H1 (cell line): ENCODE measurements at regions not wholly inside any gene's neighbourhood (a gene's known extent, or its start where the extent isn't known, plus 50 kb on each side); places are given as distances from the start of the nearest gene placed in this dataset.

ENCODE experiments used
- CTCF ChIA-PET: fragments of 300-600 bp; sonication (Branson Sonifier 250); formaldehyde crosslinking; loops from one replicate; lab custom pipeline; 2021; ENCODE audit not compliant: partially characterized antibody; lab: Charles Lee
- POLR2A ChIA-PET: fragments of 300-600 bp; sonication (Branson Sonifier 250); formaldehyde crosslinking; loops from one replicate; lab custom pipeline; 2021; ENCODE audit warnings: inconsistent platforms; ENCODE audit not compliant: partially characterized antibody; lab: Charles Lee
- DNase-seq, 2 experiments: peaks; one replicate each; pipeline versions ENCODE4 v3.0.0 to v3.0.0-alpha.2; 2010 to 2022; ENCODE audit warnings: low spot score in 2 of 2, low read depth in 1 of 2, mixed read lengths in 1 of 2
- FAIRE-seq: peaks from 2 replicates; lab custom pipeline; 2011; peaks lifted over from hg19 to GRCh38; lab: Jason Lieb, UNC
- H2AFZ ChIP-seq: 2 replicates; pipeline ENCODE4 v1.8.1; 2012; ENCODE audit warnings: low read length, inconsistent platforms
- H2AK5ac ChIP-seq: 2 replicates; pipeline ENCODE4 v1.6.1; 2013; ENCODE audit warnings: low read depth, low read length
- H2BK120ac ChIP-seq: replicated peaks from 2 replicates; pipeline ENCODE3; 2013; ENCODE audit warnings: low read depth, low read length, inconsistent platforms
- H2BK12ac ChIP-seq: 2 replicates; pipeline ENCODE4 v1.6.1; 2013; ENCODE audit warnings: low read depth, low read length
- H2BK15ac ChIP-seq: 2 replicates; pipeline ENCODE4 v1.6.1; 2013; ENCODE audit warnings: low read length
- H2BK20ac ChIP-seq: 2 replicates; pipeline ENCODE4 v1.6.1; 2013; ENCODE audit warnings: low read length
- H2BK5ac ChIP-seq: 2 replicates; pipeline ENCODE4 v1.6.1; 2013; ENCODE audit warnings: low read depth, low read length
- H3K14ac ChIP-seq: 2 replicates; pipeline ENCODE4 v1.6.1; 2013; ENCODE audit warnings: inconsistent platforms; ENCODE audit not compliant: insufficient read length
- H3K18ac ChIP-seq: 2 replicates; pipeline ENCODE4 v1.6.1; 2013; ENCODE audit warnings: low read length; ENCODE audit errors: extremely low read depth
- H3K23ac ChIP-seq: 2 replicates; pipeline ENCODE4 v1.6.1; 2013; ENCODE audit warnings: inconsistent platforms; ENCODE audit not compliant: insufficient read length
- H3K23me2 ChIP-seq: 2 replicates; pipeline ENCODE4 v1.6.1; 2013; ENCODE audit warnings: low read depth, low read length
- H3K27ac ChIP-seq: 2 replicates; pipeline ENCODE4 v1.6.1; 2011; ENCODE audit warnings: low read depth, low read length, inconsistent platforms
- H3K27me3 ChIP-seq, 4 experiments: replicated peaks in 1 of 4; 1 replicate in 1 of 4; 2 replicates in 3 of 4; pipeline versions ENCODE4 v1.6.1 to v1.8.1; 2011 to 2013; ENCODE audit warnings: low read length in 3 of 4, mild to moderate bottlenecking in 3 of 4, inconsistent platforms in 2 of 4, mixed read lengths in 2 of 4, moderate library complexity in 1 of 4; ENCODE audit not compliant: control insufficient read depth in 3 of 4, insufficient read depth in 3 of 4; ENCODE audit errors: extremely low read depth in 1 of 4
- H3K36me3 ChIP-seq, 4 experiments: 2 replicates each; pipeline versions ENCODE4 v1.6.1 to v1.8.1; 2011 to 2013; ENCODE audit warnings: mild to moderate bottlenecking in 4 of 4, low read length in 3 of 4, moderate library complexity in 2 of 4, control low read depth in 1 of 4, inconsistent platforms in 1 of 4; ENCODE audit not compliant: insufficient read depth in 4 of 4, control insufficient read depth in 2 of 4
- H3K4ac ChIP-seq: replicated peaks from 2 replicates; pipeline ENCODE3; 2013; ENCODE audit warnings: low read length, low read depth, mixed read lengths, inconsistent platforms; ENCODE audit not compliant: insufficient read length
- H3K4me1 ChIP-seq, 4 experiments: replicated peaks in 1 of 4; 1 replicate in 1 of 4; 2 replicates in 3 of 4; pipeline versions ENCODE4 v1.6.1 to v1.8.1; 2011 to 2013; ENCODE audit warnings: low read length in 3 of 4, inconsistent platforms in 2 of 4, mixed read lengths in 1 of 4; ENCODE audit not compliant: insufficient read depth in 4 of 4, control insufficient read depth in 3 of 4
- H3K4me2 ChIP-seq, 2 experiments: 2 replicates each; pipeline versions ENCODE4 v1.6.1 to v1.8.1; 2011 to 2013; ENCODE audit warnings: low read depth in 2 of 2, low read length in 2 of 2, control low read depth in 1 of 2, inconsistent platforms in 1 of 2, mild to moderate bottlenecking in 1 of 2; ENCODE audit not compliant: insufficient read depth in 1 of 2
- H3K4me3 ChIP-seq, 4 experiments: fragments of 200-600, 300-600 bp in 1 of 4; sonication (generic), shearing (Covaris generic), sonication (Bioruptor Twin) in 1 of 4; 2 replicates each; pipeline versions ENCODE4 v1.5.1 to v1.8.1; 2011 to 2016; ENCODE audit warnings: low read length in 4 of 4, low read depth in 3 of 4, control low read depth in 2 of 4, inconsistent platforms in 2 of 4, mild to moderate bottlenecking in 2 of 4, mixed read lengths in 1 of 4, moderate library complexity in 1 of 4; ENCODE audit not compliant: insufficient read depth in 2 of 4; ENCODE audit errors: extremely low read depth in 1 of 4
- H3K56ac ChIP-seq: replicated peaks from 2 replicates; pipeline ENCODE3; 2013; ENCODE audit warnings: low read depth, mild to moderate bottlenecking, mixed read lengths, low read length, inconsistent platforms; ENCODE audit not compliant: insufficient read length
- H3K79me1 ChIP-seq: 2 replicates; pipeline ENCODE4 v1.6.1; 2013; ENCODE audit warnings: low read depth, low read length, control low read depth
- H3K79me2 ChIP-seq, 2 experiments: 2 replicates each; pipeline versions ENCODE4 v1.6.1 to v1.8.1; 2012 to 2013; ENCODE audit warnings: low read length in 2 of 2, mild to moderate bottlenecking in 2 of 2, inconsistent platforms in 1 of 2; ENCODE audit not compliant: insufficient read depth in 2 of 2, control insufficient read depth in 1 of 2
- H3K9ac ChIP-seq, 4 experiments: replicated peaks in 1 of 4; 1 replicate in 1 of 4; 2 replicates in 3 of 4; pipeline versions ENCODE4 v1.6.1 to v1.8.1; 2011 to 2013; ENCODE audit warnings: low read depth in 3 of 4, low read length in 3 of 4, control low read depth in 2 of 4, mild to moderate bottlenecking in 2 of 4, moderate library complexity in 2 of 4, inconsistent platforms in 1 of 4; ENCODE audit errors: extremely low read depth in 1 of 4
- H3K9me3 ChIP-seq, 2 experiments: 2 replicates each; pipeline versions ENCODE4 v1.6.1 to v1.8.1; 2012 to 2013; ENCODE audit warnings: mild to moderate bottlenecking in 2 of 2, moderate library complexity in 2 of 2, control low read depth in 1 of 2, inconsistent platforms in 1 of 2, low read depth in 1 of 2, low read length in 1 of 2, mixed read lengths in 1 of 2; ENCODE audit not compliant: insufficient read depth in 2 of 2
- H4K20me1 ChIP-seq, 2 experiments: replicated peaks in 1 of 2; 2 replicates each; pipeline versions ENCODE3 to v1.8.1; 2011 to 2013; ENCODE audit warnings: inconsistent platforms in 2 of 2, low read length in 2 of 2, mild to moderate bottlenecking in 1 of 2; ENCODE audit not compliant: insufficient read depth in 2 of 2, control insufficient read depth in 1 of 2
- H4K5ac ChIP-seq: 2 replicates; pipeline ENCODE4 v1.6.1; 2013; ENCODE audit warnings: low read length, low read depth, mixed read lengths, inconsistent platforms; ENCODE audit not compliant: insufficient read length
- H4K8ac ChIP-seq: 2 replicates; pipeline ENCODE4 v1.8.0; 2013; ENCODE audit warnings: mild to moderate bottlenecking, moderate library complexity, low read length, inconsistent platforms; ENCODE audit not compliant: insufficient read depth; ENCODE audit errors: extremely low read depth
- H4K91ac ChIP-seq: replicated peaks from 2 replicates; pipeline ENCODE3; 2013; ENCODE audit warnings: low read length, mixed read lengths, inconsistent platforms; ENCODE audit not compliant: insufficient read length
- CBX5 ChIP-seq: fragments of 300-800, 300-1000 bp; sonication (generic); IDR thresholded peaks from 2 replicates; pipeline ENCODE4 v1.7.1; 2016; ENCODE audit warnings: antibody characterized with exemption, low read length, low read depth
- CHD2 ChIP-seq: IDR thresholded peaks from 2 replicates; pipeline ENCODE4 v1.6.1; 2012; ENCODE audit warnings: low read length, improper control_type of control experiment
- FOSL1 ChIP-seq: IDR thresholded peaks from 2 replicates; pipeline ENCODE4 v1.6.1; 2011; ENCODE audit warnings: mild to moderate bottlenecking, low read depth, low read length, moderate library complexity; ENCODE audit not compliant: insufficient read depth
- GABPA ChIP-seq: IDR thresholded peaks from 2 replicates; pipeline ENCODE4 v1.6.1; 2011; ENCODE audit warnings: mild to moderate bottlenecking, low read length, moderate library complexity, borderline replicate concordance; ENCODE audit not compliant: insufficient read depth
- GTF2F1 ChIP-seq: IDR thresholded peaks from 2 replicates; pipeline ENCODE4 v1.6.1; 2012; ENCODE audit warnings: low read depth, low read length, improper control_type of control experiment, borderline replicate concordance
- JUN ChIP-seq: IDR thresholded peaks from 2 replicates; pipeline ENCODE4 v1.6.1; 2011; ENCODE audit warnings: low read depth, mild to moderate bottlenecking, improper control_type of control experiment, low read length
- MAFK ChIP-seq: IDR thresholded peaks from 2 replicates; pipeline ENCODE4 v1.6.1; 2012; ENCODE audit warnings: low read depth, mild to moderate bottlenecking, improper control_type of control experiment, low read length
- POLR2A ChIP-seq, 2 experiments: IDR thresholded peaks; 1 replicate in 1 of 2; 2 replicates in 1 of 2; pipeline ENCODE4 v1.6.1; 2011; ENCODE audit warnings: low read depth in 2 of 2, low read length in 2 of 2, mild to moderate bottlenecking in 2 of 2; ENCODE audit errors: control extremely low read depth in 1 of 2
- RNF2 ChIP-seq: fragments of 200-900, 300-1000 bp; sonication (generic); IDR thresholded peaks from 2 replicates; pipeline ENCODE4 v1.7.1; 2016; ENCODE audit warnings: borderline replicate concordance, low read depth, mild to moderate bottlenecking, antibody characterized with exemption, low read length; ENCODE audit not compliant: poor library complexity, severe bottlenecking; ENCODE audit errors: missing control alignments
- RXRA ChIP-seq: IDR thresholded peaks from 2 replicates; pipeline ENCODE4 v1.6.1; 2011; ENCODE audit warnings: low read depth, mild to moderate bottlenecking, low read length, moderate library complexity; ENCODE audit not compliant: insufficient read depth
- TBP ChIP-seq: IDR thresholded peaks from 2 replicates; pipeline ENCODE4 v1.6.1; 2011; ENCODE audit warnings: low read depth, low read length, improper control_type of control experiment
- TCF12 ChIP-seq: IDR thresholded peaks from 2 replicates; pipeline ENCODE4 v1.6.1; 2011; ENCODE audit warnings: low read depth, mild to moderate bottlenecking, low read length
- YY1 ChIP-seq: IDR thresholded peaks from 2 replicates; pipeline ENCODE4 v1.6.1; 2011; ENCODE audit warnings: low read depth, mild to moderate bottlenecking, low read length
- WGBS, 2 experiments: shearing (Covaris generic) in 1 of 2; methylation state at CpG; one replicate each; pipeline versions ENCODE4 v1.1.6 to v1.1.7; 2013 to 2015; ENCODE audit warnings: low lambda C conversion rate in 2 of 2, mixed read lengths in 2 of 2, inconsistent platforms in 1 of 2, low coverage in 1 of 2, missing lambda C conversion rate in 1 of 2; ENCODE audit not compliant: insufficient replicate concordance in 2 of 2, insufficient coverage in 1 of 2, insufficient read length in 1 of 2; ENCODE audit errors: extremely low coverage in 1 of 2, missing lambda C conversion rate in 1 of 2; 5-methylcytosine and 5-hydroxymethylcytosine counted together
- TF ChIP-seq, protein P1 (sequence below): IDR thresholded peaks from 2 replicates; pipeline ENCODE4 v1.6.1; 2012; ENCODE audit warnings: inconsistent platforms

DNA sequence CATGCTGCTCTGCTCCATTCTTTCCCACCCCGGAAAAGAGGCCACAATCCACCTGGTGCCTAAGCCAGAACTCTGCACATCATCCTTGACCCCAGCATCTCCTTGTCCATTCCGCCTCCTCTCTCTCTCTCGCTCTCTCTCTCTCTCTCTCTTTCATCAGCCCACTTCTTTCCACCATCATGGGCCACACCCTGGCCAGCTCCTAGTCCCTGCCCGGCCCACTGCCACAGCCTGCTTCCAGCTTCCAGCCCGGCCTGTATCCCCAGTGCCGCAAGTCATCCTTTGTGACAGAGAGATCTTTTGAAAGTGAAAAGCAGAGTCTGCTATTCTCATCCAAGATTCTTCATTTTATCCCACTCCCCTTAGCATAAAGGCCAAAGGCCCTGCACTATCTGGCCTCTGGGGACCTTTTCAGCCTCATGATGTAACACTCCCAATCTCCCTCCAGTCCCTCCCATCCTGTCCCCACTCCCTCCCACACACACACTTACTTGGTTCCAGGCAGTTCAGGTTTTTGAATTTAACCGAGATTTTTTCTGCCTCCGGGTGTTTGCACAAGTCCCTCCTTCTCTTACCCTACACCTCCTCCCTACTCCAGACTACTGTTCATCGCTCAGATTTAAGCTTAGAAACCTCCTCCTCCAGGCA lies 214.0 kb downstream of the EN1 start:
- H3K23me2 ChIP-seq, result no peaks in the 10 kb centered on the region; the same call in 1 of the 2 replicates
- no peak overlapping the region for H3K23ac ChIP-seq
- H3K27ac ChIP-seq, result no peak overlapping the region
- no peak overlapping the region for H4K91ac ChIP-seq
- H2BK12ac ChIP-seq, result peak overlapping the region; percentile 46; the same call in 1 of the 2 replicates
- H4K5ac ChIP-seq, result no peak overlapping the region
- no peak overlapping the region for H2AFZ ChIP-seq
- H3K36me3 ChIP-seq, result no peaks in the 10 kb centered on the region
- H3K9ac ChIP-seq, result no peak overlapping the region
- H2BK15ac ChIP-seq, result no peak overlapping the region
- no peak overlapping the region for H2AK5ac ChIP-seq
- H3K4me1 ChIP-seq, result peaks cover 0 to 9% (median 3%) of the 10 kb centered on the region in 4 experiments; a peak in 2 of 7 replicates
- H3K79me1 ChIP-seq, result no peaks in the 10 kb centered on the region
- H2BK5ac ChIP-seq, result no peak overlapping the region
- CTCF ChIA-PET, result no interaction called here
- H4K8ac ChIP-seq, result peak overlapping the region; percentile 29; the same call in 1 of the 2 replicates
- no peak overlapping the region for H2BK20ac ChIP-seq
- FAIRE-seq, result no peak
- H3K9me3 ChIP-seq, result no peaks in the 10 kb centered on the region; a peak in 1 of 4 replicates
- H3K14ac ChIP-seq, result no peak overlapping the region
- H3K4me3 ChIP-seq, result no peak overlapping the region
- no peak overlapping the region for H3K4me2 ChIP-seq
- H3K4ac ChIP-seq, result no peak overlapping the region
- WGBS, 2 experiments, result 87% methylated on average over 9 of the region's 9 CpGs; no CpG with 5 or more reads in 1 of the 2 experiments
- H3K79me2 ChIP-seq, result no peaks in the 10 kb centered on the region
- POLR2A ChIA-PET, result no interaction called here
- H4K20me1 ChIP-seq, result no peaks in the 10 kb centered on the region
- no peaks in the 10 kb centered on the region for H3K27me3 ChIP-seq
- DNase-seq, result no peak
- no peak overlapping the region for H3K18ac ChIP-seq
- no peak overlapping the region for H2BK120ac ChIP-seq
- no peak overlapping the region for H3K56ac ChIP-seq
- TF ChIP-seq POLR2A (IDR thresholded peaks at IDR 0.05; ENCODE audit: control extremely low read depth in 1 of 2, low read depth in 2 of 2, low read length in 2 of 2) (no peak), RXRA (no peak), GABPA (no peak), CBX5 (no peak), RNF2 (no peak), MAFK (no peak), GTF2F1 (no peak), YY1 (no peak), TBP (no peak), CHD2 (no peak), TCF12 (no peak), JUN (no peak), FOSL1 (no peak)
- TF ChIP-seq, protein P1, sequence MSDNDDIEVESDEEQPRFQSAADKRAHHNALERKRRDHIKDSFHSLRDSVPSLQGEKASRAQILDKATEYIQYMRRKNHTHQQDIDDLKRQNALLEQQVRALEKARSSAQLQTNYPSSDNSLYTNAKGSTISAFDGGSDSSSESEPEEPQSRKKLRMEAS, result no peak
